Thyroid gland (tissue), 4 donors: ENCODE measurements at regions not wholly inside any gene's neighbourhood (a gene's known extent, or its start where the extent isn't known, plus 50 kb on each side); places are given as distances from the start of the nearest gene placed in this dataset.

Experiments
- DNase-seq, 2 donors: peaks; one replicate each; pipeline ENCODE4 v3.0.0-alpha.2; 2019
- H3K27ac ChIP-seq, 3 donors: fragments of 200-600 bp; sonication (generic); 1 replicate in 2 of 3; 2 replicates in 1 of 3; pipeline ENCODE4 v1.5.1; 2016 to 2019; ENCODE audit warnings: mild to moderate bottlenecking in 1 of 3, moderate library complexity in 1 of 3
- H3K27me3 ChIP-seq: fragments of 200-600 bp; sonication (generic); one replicate; pipeline ENCODE4 v1.5.1; 2019
- H3K36me3 ChIP-seq, 2 donors: fragments of 200-600 bp; sonication (generic); one replicate each; pipeline ENCODE4 v1.5.1; 2016 to 2019
- H3K4me1 ChIP-seq, 2 donors: fragments of 200-600 bp; sonication (generic); one replicate each; pipeline ENCODE4 v1.5.1; 2017 to 2019
- H3K4me3 ChIP-seq, 3 donors: fragments of 200-600 bp; sonication (generic); replicated peaks in 1 of 3; 1 replicate in 2 of 3; 2 replicates in 1 of 3; pipeline ENCODE4 v1.5.1; 2016; ENCODE audit warnings: mild to moderate bottlenecking in 1 of 3
- H3K9me3 ChIP-seq: fragments of 200-600 bp; sonication (generic); one replicate; pipeline ENCODE4 v1.5.1; 2017
- POLR2A ChIP-seq, 2 donors: fragments of 450-650 bp; IDR thresholded peaks; one replicate each; pipeline ENCODE4 v1.6.1; 2017; ENCODE audit warnings: antibody characterized with exemption in 2 of 2, mild to moderate bottlenecking in 2 of 2, moderate library complexity in 1 of 2
- WGBS, 2 donors: methylation state at CpG; one replicate each; pipeline ENCODE4 v1.1.5; 2017; 5-methylcytosine and 5-hydroxymethylcytosine counted together
- intact Hi-C: fragments of 100-400 bp; cut with DNase I; formaldehyde crosslinking; loops from one replicate; pipeline ENCODE4 v1.15.1; 2023
- TF ChIP-seq, protein P1 (sequence below), 6 experiments: fragments of 200-600 bp in 3 of 6; fragments of 450-650 bp in 3 of 6; sonication (generic) in 3 of 6; IDR thresholded peaks; one replicate each; pipeline ENCODE4 v1.5.1; 2016 to 2019; ENCODE audit warnings: antibody characterized with exemption in 6 of 6, mild to moderate bottlenecking in 2 of 6, inconsistent platforms in 1 of 6, moderate library complexity in 1 of 6

DNA sequence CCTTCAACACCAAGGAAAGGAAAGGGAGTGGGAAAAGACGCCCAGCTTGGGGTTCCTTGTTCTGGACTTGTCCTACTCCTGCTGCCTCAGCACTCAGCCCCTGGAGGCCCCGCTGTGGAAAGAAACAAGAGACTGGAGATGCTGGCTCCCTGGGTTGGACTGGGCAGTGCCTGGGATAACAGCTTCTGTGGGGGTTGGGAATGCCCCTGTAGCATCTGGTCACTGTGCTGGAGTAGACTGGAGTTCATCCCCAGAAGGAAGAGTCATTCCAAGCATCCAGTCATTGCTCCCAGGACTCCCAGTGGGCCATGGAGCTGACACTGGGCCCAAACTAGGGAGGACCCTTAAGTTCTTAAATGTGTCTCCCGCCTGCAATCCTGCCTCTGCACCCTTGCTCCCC is 129.3 kb upstream of the HAAO start:
- Histone ChIP-seq H3K4me1 (peaks cover 28 to 66% of the 10 kb centered on the region in 2 donors), H3K27me3 (no peaks in the 10 kb centered on the region), H3K36me3 (no peaks in the 10 kb centered on the region), H3K9me3 (no peaks in the 10 kb centered on the region), H3K27ac (peak overlapping the region in 1 of 3 donors; percentile 83), H3K4me3 (no peak overlapping the region)
- 79 to 95% methylated on average over 3 of the region's 3 CpGs for WGBS, 2 donors
- DNase-seq, result no peak
- TF ChIP-seq POLR2A (IDR thresholded peaks at IDR 0.05), result no peak
- TF ChIP-seq, protein P1, sequence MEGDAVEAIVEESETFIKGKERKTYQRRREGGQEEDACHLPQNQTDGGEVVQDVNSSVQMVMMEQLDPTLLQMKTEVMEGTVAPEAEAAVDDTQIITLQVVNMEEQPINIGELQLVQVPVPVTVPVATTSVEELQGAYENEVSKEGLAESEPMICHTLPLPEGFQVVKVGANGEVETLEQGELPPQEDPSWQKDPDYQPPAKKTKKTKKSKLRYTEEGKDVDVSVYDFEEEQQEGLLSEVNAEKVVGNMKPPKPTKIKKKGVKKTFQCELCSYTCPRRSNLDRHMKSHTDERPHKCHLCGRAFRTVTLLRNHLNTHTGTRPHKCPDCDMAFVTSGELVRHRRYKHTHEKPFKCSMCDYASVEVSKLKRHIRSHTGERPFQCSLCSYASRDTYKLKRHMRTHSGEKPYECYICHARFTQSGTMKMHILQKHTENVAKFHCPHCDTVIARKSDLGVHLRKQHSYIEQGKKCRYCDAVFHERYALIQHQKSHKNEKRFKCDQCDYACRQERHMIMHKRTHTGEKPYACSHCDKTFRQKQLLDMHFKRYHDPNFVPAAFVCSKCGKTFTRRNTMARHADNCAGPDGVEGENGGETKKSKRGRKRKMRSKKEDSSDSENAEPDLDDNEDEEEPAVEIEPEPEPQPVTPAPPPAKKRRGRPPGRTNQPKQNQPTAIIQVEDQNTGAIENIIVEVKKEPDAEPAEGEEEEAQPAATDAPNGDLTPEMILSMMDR (IDR thresholded peaks at IDR 0.05), result no peak
- intact Hi-C loops, result no loop called here

DNA sequence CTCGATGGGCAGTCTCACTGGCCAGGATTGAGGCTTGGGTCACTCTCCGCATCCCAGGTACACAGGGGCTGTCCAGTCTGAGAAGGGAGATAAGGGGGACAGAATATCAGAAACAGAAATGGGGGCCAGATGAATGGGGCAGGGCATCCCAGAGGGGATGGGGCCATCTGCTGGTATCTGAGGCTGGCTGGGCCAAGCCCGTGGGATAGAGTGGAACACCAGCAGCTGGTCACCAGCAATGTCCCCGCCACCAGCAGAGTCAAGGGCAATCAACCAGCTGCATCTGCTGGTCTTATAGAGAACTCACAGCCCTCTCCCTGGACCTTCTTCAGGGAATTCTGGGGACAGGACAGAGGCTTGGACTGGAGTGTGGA is 128.8 kb upstream of the HAAO start:
- no peak overlapping the region for H3K4me3 ChIP-seq
- H3K27ac ChIP-seq, result no peak overlapping the region
- intact Hi-C loops, result no loop called here
- TF ChIP-seq, protein P1 (IDR thresholded peaks at IDR 0.05), result no peak
- TF ChIP-seq POLR2A (IDR thresholded peaks at IDR 0.05), result no peak
- no peak for DNase-seq
- no peaks in the 10 kb centered on the region for H3K36me3 ChIP-seq
- H3K27me3 ChIP-seq, result no peaks in the 10 kb centered on the region
- H3K9me3 ChIP-seq, result no peaks in the 10 kb centered on the region
- WGBS, 2 donors, result 71 to 86% methylated on average over 4 of the region's 4 CpGs
- H3K4me1 ChIP-seq, result peaks cover 22 to 60% of the 10 kb centered on the region in 2 donors

DNA sequence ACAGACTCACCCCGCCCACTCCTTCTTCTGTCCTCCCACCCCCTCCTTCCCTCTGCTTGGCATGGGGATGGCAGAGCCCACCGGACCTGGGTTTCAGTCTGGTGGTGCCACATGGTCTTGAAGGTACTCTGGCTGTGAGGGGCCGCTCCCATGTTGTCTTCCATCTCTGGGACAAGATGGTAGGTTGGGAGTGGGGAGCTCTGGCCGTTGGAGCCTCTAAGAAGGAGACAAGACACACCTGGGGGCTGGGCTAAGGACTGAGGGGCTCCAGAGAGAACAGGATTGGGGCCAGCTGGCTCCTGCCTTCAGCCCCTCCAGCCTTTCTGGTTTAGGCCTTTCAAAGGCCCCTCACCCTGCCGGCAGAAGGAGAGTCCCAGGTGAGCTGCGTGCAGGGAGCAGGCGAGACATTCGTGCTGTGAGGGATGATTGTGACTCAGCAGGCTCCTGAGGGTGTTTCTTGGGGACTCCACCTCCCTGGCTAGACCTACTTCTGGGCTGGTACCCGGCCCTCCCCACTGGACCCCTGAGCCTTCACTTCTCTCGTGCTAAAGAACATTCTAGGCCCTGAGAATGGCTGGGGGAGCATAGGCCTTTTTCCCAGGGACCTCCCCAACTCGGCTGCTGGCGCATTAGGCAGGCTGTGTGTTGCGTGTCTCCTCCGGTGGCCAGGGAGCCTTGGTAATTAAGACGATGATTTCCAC is 128.2 kb upstream of the HAAO start:
- H3K4me1 ChIP-seq, result peaks cover 17 to 55% of the 10 kb centered on the region in 2 donors
- intact Hi-C loops, result no loop called here
- H3K4me3 ChIP-seq, result no peak overlapping the region
- no peaks in the 10 kb centered on the region for H3K9me3 ChIP-seq
- no peaks in the 10 kb centered on the region for H3K27me3 ChIP-seq
- no peak for TF ChIP-seq POLR2A (IDR thresholded peaks at IDR 0.05)
- TF ChIP-seq, protein P1 (IDR thresholded peaks at IDR 0.05), result no peak
- no peak overlapping the region for H3K27ac ChIP-seq
- DNase-seq, result no peak
- no peaks in the 10 kb centered on the region for H3K36me3 ChIP-seq
- WGBS, 2 donors, result 83 to 95% methylated on average over 10 to 12 of the region's 15 CpGs

DNA sequence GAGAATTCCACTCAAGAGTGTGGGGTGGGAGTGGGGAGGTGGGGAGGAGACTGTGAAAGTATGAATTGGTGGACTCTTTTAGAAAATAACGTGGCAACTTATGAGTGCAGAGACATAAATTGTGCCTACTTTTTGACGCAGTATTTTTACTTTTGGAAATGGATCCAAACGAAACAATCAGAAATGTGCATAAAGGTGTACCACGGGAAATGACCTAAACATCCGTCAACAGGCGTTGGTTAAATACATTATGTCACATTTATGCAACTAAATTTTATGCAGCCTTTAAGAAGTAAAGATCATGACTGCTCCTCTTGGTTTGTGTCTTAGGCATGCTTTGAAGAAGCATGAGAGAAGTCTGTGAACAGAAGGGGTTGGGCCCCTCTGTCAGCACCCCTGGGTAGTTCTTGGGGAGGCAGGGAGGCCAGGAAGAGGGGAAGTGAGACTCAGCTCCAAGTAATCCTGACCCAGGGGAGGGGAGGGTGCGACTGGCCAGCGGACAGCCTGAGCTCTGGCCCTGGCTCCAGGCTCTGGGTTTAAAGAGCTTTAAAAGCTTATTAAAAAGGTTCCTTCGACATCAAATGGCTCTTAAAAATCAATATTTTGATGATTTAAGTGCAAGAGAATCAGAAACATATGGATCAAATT is 126.4 kb upstream of the HAAO start:
- no peak for DNase-seq
- intact Hi-C loops, result no loop called here
- H3K4me1 ChIP-seq, result peaks cover 0 to 37% of the 10 kb centered on the region in 2 donors
- WGBS, 2 donors, result 78 to 89% methylated on average over 9 of the region's 9 CpGs
- H3K36me3 ChIP-seq, result no peaks in the 10 kb centered on the region
- TF ChIP-seq, protein P1 (IDR thresholded peaks at IDR 0.05), result no peak
- TF ChIP-seq POLR2A (IDR thresholded peaks at IDR 0.05), result no peak
- H3K27ac ChIP-seq, result no peak overlapping the region
- no peak overlapping the region for H3K4me3 ChIP-seq
- no peaks in the 10 kb centered on the region for H3K9me3 ChIP-seq
- H3K27me3 ChIP-seq, result no peaks in the 10 kb centered on the region

DNA sequence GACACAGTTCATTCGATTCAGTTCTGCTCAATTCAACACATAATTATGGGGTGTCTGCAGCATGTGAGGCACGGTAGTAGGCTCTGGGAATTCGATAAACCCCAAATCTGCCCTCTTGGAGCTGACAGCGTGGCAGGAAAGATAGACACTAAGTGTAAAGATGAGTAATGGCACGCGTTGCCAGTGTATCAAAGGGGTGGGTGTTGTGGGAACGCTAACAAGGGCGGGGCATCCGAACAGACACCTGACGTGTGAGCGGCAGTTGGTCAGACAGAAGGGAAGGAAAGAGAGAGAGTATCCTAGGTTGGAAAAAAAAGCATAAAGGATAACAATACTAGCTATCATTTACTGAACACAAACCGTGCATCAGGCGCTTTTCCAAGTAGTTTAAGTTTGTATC is 125.7 kb upstream of the HAAO start:
- peak overlapping the region; percentile 1 to 30 (median 18) for H3K27ac ChIP-seq
- no peaks in the 10 kb centered on the region for H3K36me3 ChIP-seq
- no peak overlapping the region for H3K4me3 ChIP-seq
- intact Hi-C loops, result no loop called here
- H3K9me3 ChIP-seq, result no peaks in the 10 kb centered on the region
- WGBS, 2 donors, result 89 to 93% methylated on average over 13 of the region's 13 CpGs
- TF ChIP-seq POLR2A (IDR thresholded peaks at IDR 0.05), result no peak
- TF ChIP-seq, protein P1 (IDR thresholded peaks at IDR 0.05), result no peak
- no peaks in the 10 kb centered on the region for H3K27me3 ChIP-seq
- H3K4me1 ChIP-seq, result peaks cover 0 to 29% of the 10 kb centered on the region in 2 donors
- DNase-seq, result no peak
